K562 (cell line): ENCODE measurements at regions not wholly inside any gene's neighbourhood (a gene's known extent, or its start where the extent isn't known, plus 50 kb on each side); places are given as distances from the start of the nearest gene placed in this dataset.

Experiments used
- ATAC-seq: fragments of 200-7000 bp; cut with Tn5 transposase; 3 replicates; pipeline ENCODE4 v1.9.1; 2020; ENCODE audit warnings: moderate library complexity
- BruUV-seq: library from RNA; stranded (reverse); fragments of 400-500 nt; replicated peaks from 2 replicates; lab custom pipeline; 2021; lab: Mats Ljungman, UMichigan
- CTCF ChIA-PET: fragments of 300-600 bp; formaldehyde crosslinking; extraction: SDS; loops from one replicate; lab custom pipeline; 2021; ENCODE audit warnings: low intra/inter-chr PET ratio; lab: Yijun Ruan, JAX
- POLR2A ChIA-PET: fragments of 300-600, 350-650 bp; sonication (Branson Sonifier 250); formaldehyde crosslinking; extraction: SDS; loops from one replicate; lab custom pipeline; 2021; ENCODE audit warnings: antibody characterized with exemption, inconsistent platforms; lab: Yijun Ruan, JAX
- DNase-seq, 4 experiments: peaks; one replicate each; pipeline versions ENCODE4 v3.0.0 to v3.0.0-alpha.2; 2011 to 2018; ENCODE audit warnings: low spot score in 3 of 4, mixed read lengths in 3 of 4; ENCODE audit errors: extremely low read depth in 1 of 4
- FAIRE-seq: peaks from 2 replicates; lab custom pipeline; 2011; peaks lifted over from hg19 to GRCh38; lab: Jason Lieb, UNC
- H2AFZ ChIP-seq: 2 replicates; pipeline ENCODE4 v1.6.0; 2011; ENCODE audit warnings: low read depth, low read length, control low read depth, inconsistent platforms
- H3K27ac ChIP-seq: fragments of 200-600 bp; 3 replicates; pipeline ENCODE4 v1.8.0; 2011; ENCODE audit warnings: low read depth, mild to moderate bottlenecking, control low read depth, inconsistent platforms, low read length, moderate library complexity, mixed read lengths; ENCODE audit errors: extremely low read depth
- H3K27me3 ChIP-seq, 2 experiments: fragments of 300-600 bp in 1 of 2; 2 replicates in 1 of 2; 3 replicates in 1 of 2; pipeline versions ENCODE4 v1.6.0 to v1.8.0; 2011; ENCODE audit warnings: inconsistent platforms in 2 of 2, low read length in 2 of 2, mild to moderate bottlenecking in 1 of 2, mixed read lengths in 1 of 2, moderate library complexity in 1 of 2; ENCODE audit not compliant: control insufficient read depth in 2 of 2, insufficient read depth in 2 of 2
- H3K36me3 ChIP-seq: fragments of 300-600 bp; 3 replicates; pipeline ENCODE4 v1.8.0; 2011; ENCODE audit warnings: mild to moderate bottlenecking, low read length, inconsistent platforms; ENCODE audit not compliant: control insufficient read depth, insufficient read depth
- H3K4me1 ChIP-seq, 2 experiments: fragments of 200-600 bp in 1 of 2; replicated peaks in 1 of 2; 2 replicates in 1 of 2; 3 replicates in 1 of 2; pipeline versions ENCODE4 v1.5.1 to v1.8.0; 2011; ENCODE audit warnings: inconsistent platforms in 2 of 2, low read length in 2 of 2, mild to moderate bottlenecking in 1 of 2, mixed read lengths in 1 of 2, moderate library complexity in 1 of 2; ENCODE audit not compliant: control insufficient read depth in 2 of 2, insufficient read depth in 2 of 2
- H3K4me2 ChIP-seq: 2 replicates; pipeline ENCODE4 v1.6.1; 2011; ENCODE audit warnings: low read length, control low read depth, inconsistent platforms, mixed read lengths; ENCODE audit not compliant: insufficient read depth
- H3K4me3 ChIP-seq: fragments of 200-600 bp; sonication (generic), shearing (Covaris generic); 2 replicates; pipeline ENCODE4 v1.5.1; 2016; ENCODE audit warnings: control low read depth, inconsistent platforms
- H3K79me2 ChIP-seq: fragments of 200-600 bp; 3 replicates; pipeline ENCODE4 v1.8.0; 2011; ENCODE audit warnings: low read length, inconsistent platforms; ENCODE audit not compliant: control insufficient read depth, insufficient read depth
- H3K9ac ChIP-seq, 2 experiments: 2 replicates each; pipeline versions ENCODE4 v1.6.0 to v1.6.1; 2011; ENCODE audit warnings: low read depth in 2 of 2, low read length in 2 of 2, control low read depth in 1 of 2, inconsistent platforms in 1 of 2, mild to moderate bottlenecking in 1 of 2, mixed read lengths in 1 of 2; ENCODE audit not compliant: insufficient read depth in 1 of 2
- H3K9me1 ChIP-seq: one replicate; pipeline ENCODE4 v1.6.0; 2011; ENCODE audit warnings: inconsistent platforms, mild to moderate bottlenecking, low read length, moderate library complexity; ENCODE audit not compliant: control insufficient read depth, insufficient read depth
- H3K9me3 ChIP-seq: replicated peaks from 2 replicates; pipeline ENCODE4 v1.5.1; 2011; ENCODE audit warnings: low read depth, low read length, inconsistent platforms; ENCODE audit not compliant: control insufficient read depth, insufficient read depth
- H4K20me1 ChIP-seq: replicated peaks from 2 replicates; pipeline ENCODE4 v1.6.1; 2011; ENCODE audit warnings: low read length, inconsistent platforms, mixed read lengths; ENCODE audit not compliant: control insufficient read depth, insufficient read depth
- CBX8 ChIP-seq: fragments of 200-600 bp; sonication (generic); IDR thresholded peaks from 2 replicates; pipeline ENCODE4 v1.6.1; 2012; ENCODE audit warnings: borderline replicate concordance, mixed run types, low read depth, mild to moderate bottlenecking, moderate library complexity, mixed read lengths, low read length, control low read depth, inconsistent platforms; ENCODE audit not compliant: poor library complexity, severe bottlenecking; ENCODE audit errors: extremely low read depth
- FOXM1 ChIP-seq, 2 experiments: fragments of 450-650 bp in 1 of 2; sonication (generic) in 1 of 2; formaldehyde crosslinking in 1 of 2; IDR thresholded peaks; 2 replicates each; pipeline versions ENCODE4 v1.6.1 to v1.9.0; 2017 to 2022; ENCODE audit warnings: low read depth in 2 of 2, mild to moderate bottlenecking in 2 of 2, missing genetic modification reagents in 1 of 2, moderate library complexity in 1 of 2
- HNRNPLL ChIP-seq: fragments of 200-400 bp; formaldehyde crosslinking; IDR thresholded peaks from 2 replicates; pipeline ENCODE4 v1.6.1; 2017; ENCODE audit warnings: low read length, low read depth, mild to moderate bottlenecking; ENCODE audit not compliant: poor library complexity, severe bottlenecking
- KDM4B ChIP-seq, 2 experiments: fragments of 450-650 bp in 1 of 2; sonication (generic) in 1 of 2; IDR thresholded peaks; 2 replicates each; pipeline ENCODE4 v1.6.1; 2016 to 2017; ENCODE audit warnings: borderline replicate concordance in 2 of 2, antibody characterized with exemption in 1 of 2, low read depth in 1 of 2, mild to moderate bottlenecking in 1 of 2
- LCOR ChIP-seq: sonication (generic); formaldehyde crosslinking; IDR thresholded peaks from 2 replicates; pipeline ENCODE4 v1.8.0; 2022; ENCODE audit warnings: mild to moderate bottlenecking, missing genetic modification reagents
- MTF1 ChIP-seq: fragments of 250-450 bp; sonication (Bioruptor Pico); IDR thresholded peaks from 2 replicates; pipeline ENCODE4 v1.9.0; 2021; ENCODE audit warnings: moderate library complexity, mild to moderate bottlenecking, inconsistent platforms, borderline replicate concordance
- NEUROD1 ChIP-seq: fragments of 150-350 bp; IDR thresholded peaks from 2 replicates; pipeline ENCODE4 v1.6.1; 2014; ENCODE audit warnings: borderline replicate concordance, low read length, low read depth; ENCODE audit not compliant: partially characterized antibody
- NFE2 ChIP-seq: IDR thresholded peaks from 2 replicates; pipeline ENCODE4 v1.6.1; 2014; ENCODE audit warnings: antibody characterized with exemption, low read depth
- NRF1 ChIP-seq, 2 experiments: fragments of 450-650 bp; IDR thresholded peaks in 1 of 2; conservative IDR thresholded peaks in 1 of 2; 2 replicates each; pipeline ENCODE4 v1.6.1; 2014; ENCODE audit warnings: mild to moderate bottlenecking in 2 of 2
- OTX1 ChIP-seq: fragments of 450-650 bp; formaldehyde crosslinking; IDR thresholded peaks from 2 replicates; pipeline ENCODE4 v1.4.0; 2022; ENCODE audit warnings: mild to moderate bottlenecking
- RBM15 ChIP-seq: fragments of 200-400 bp; formaldehyde crosslinking; IDR thresholded peaks from 2 replicates; pipeline ENCODE4 v1.6.1; 2018; ENCODE audit warnings: mild to moderate bottlenecking, low read length, moderate library complexity; ENCODE audit not compliant: insufficient read depth
- RBM39 ChIP-seq: fragments of 200-400 bp; formaldehyde crosslinking; optimal IDR thresholded peaks from 2 replicates; pipeline ENCODE3; 2018; ENCODE audit warnings: low read depth, low read length
- SP1 ChIP-seq: sonication (generic); formaldehyde crosslinking; IDR thresholded peaks from 2 replicates; pipeline ENCODE4 v1.8.1; 2022; ENCODE audit warnings: mild to moderate bottlenecking, missing genetic modification reagents
- TRIM28 ChIP-seq: fragments of 450-650 bp; IDR thresholded peaks from 2 replicates; pipeline ENCODE4 v1.6.1; 2017
- ZBTB7A ChIP-seq: IDR thresholded peaks from 2 replicates; pipeline ENCODE4 v1.6.1; 2011; ENCODE audit warnings: low read depth, mild to moderate bottlenecking, low read length, moderate library complexity, borderline replicate concordance; ENCODE audit not compliant: control insufficient read depth
- WGBS: fragments of 100-300 bp; shearing (Covaris generic); methylation state at CpG from one replicate; pipeline ENCODE4 v1.1.6; 2016; ENCODE audit warnings: low coverage, mixed read lengths; ENCODE audit not compliant: insufficient coverage; ENCODE audit errors: missing lambda C conversion rate; 5-methylcytosine and 5-hydroxymethylcytosine counted together
- in situ Hi-C: fragments of 300-500 bp; cut with MboI; formaldehyde crosslinking; loops from 4 replicates; pipeline ENCODE4 v1.15.0; 2018; ENCODE audit warnings: inconsistent platforms, mixed read lengths
- intact Hi-C: fragments of 100-400 bp; cut with micrococcal nuclease; formaldehyde crosslinking; loops from 2 replicates; pipeline ENCODE4 v1.14.2; 2022
- TF ChIP-seq, protein P1 (sequence below): fragments of 450-650 bp; conservative IDR thresholded peaks from 2 replicates; pipeline ENCODE4 v1.6.1; 2016; ENCODE audit warnings: missing genetic modification characterization, low read depth, mild to moderate bottlenecking, missing compliant biosample characterization, moderate library complexity
- TF ChIP-seq, protein P2 (sequence below): fragments of 250-450 bp; sonication (Bioruptor Pico); IDR thresholded peaks from 2 replicates; pipeline ENCODE4 v1.8.0; 2022; ENCODE audit warnings: moderate library complexity, mild to moderate bottlenecking, inconsistent platforms
- TF ChIP-seq, protein P3 (sequence below): fragments of 250-450 bp; sonication (Bioruptor Pico); IDR thresholded peaks from 2 replicates; pipeline ENCODE4 v1.5.0; 2021

DNA sequence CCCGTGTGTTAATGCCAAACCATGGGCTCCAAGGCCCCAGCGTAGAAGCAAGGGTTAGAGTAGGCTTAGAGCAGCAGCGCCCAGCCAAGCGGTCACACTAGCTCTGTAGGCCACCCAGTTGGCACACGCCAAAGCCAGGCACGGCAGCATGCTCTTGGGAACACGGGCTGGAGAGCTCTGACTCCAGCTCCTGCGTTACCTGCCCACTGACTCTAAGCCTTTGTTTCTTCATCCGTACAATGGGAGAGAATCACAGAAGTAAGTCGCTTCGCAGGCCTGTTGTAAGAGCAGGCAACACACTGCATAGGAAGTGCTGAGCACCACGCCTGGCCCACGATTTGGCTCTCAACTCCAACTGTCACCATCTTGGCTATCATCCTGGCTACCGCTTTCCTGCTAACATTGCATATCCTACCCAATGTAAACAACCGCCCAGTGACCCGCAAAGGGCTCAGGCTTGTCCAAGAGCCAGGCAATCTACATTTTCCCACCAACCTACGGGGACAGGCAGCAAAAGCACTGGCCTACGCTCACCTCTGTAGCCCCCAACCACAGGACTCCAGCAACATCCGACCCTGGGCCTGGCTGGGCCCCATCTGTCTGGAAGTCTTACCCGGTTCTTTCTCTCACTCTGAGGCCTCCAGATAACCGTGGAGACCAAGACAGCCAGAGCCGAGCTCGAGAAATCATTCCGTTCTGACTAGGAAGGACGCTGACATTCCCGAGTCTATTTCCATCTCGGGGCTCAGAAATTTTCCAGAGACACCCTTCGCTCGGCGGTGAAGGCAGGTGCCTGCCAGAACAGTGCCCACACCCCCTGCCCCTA is 91.5 kb upstream of the ZNF507 start:
- DNase-seq (no peak), FAIRE-seq (no peak), ATAC-seq (no peak)
- Histone ChIP-seq H3K79me2 (no peaks in the 10 kb centered on the region), H3K9me1 (no peaks in the 10 kb centered on the region), H3K9me3 (no peaks in the 10 kb centered on the region), H3K4me3 (no peak overlapping the region), H3K4me1 (peaks cover 0 to 4% of the 10 kb centered on the region in 2 experiments; a peak in 1 of 5 replicates), H2AFZ (no peak overlapping the region), H3K36me3 (no peaks in the 10 kb centered on the region), H3K4me2 (no peak overlapping the region), H3K27ac (no peak overlapping the region), H3K27me3 (peaks cover 5 to 51% of the 10 kb centered on the region in 2 experiments; a peak in 3 of 5 replicates), H3K9ac (no peak overlapping the region), H4K20me1 (no peaks in the 10 kb centered on the region; the same call in none of the 2 replicates)
- POLR2A ChIA-PET, result interaction anchor here (0.6 to 1.2 kb wide), 2 partner anchors 9 to 21 kb away, joined by 3 read pairs; no protein-coding TSS in a partner anchor
- WGBS, result 4% methylated on average over 28 of the region's 30 CpGs
- no TSS peak for BruUV-seq
- CTCF ChIA-PET, result no interaction called here
- intact Hi-C loops (no loop called here), in situ Hi-C loops (no loop called here)
- no peak for TF ChIP-seq NRF1 (conservative IDR thresholded peaks at IDR 0.05 in 1 of 2, IDR thresholded peaks at IDR 0.05 in 1 of 2)
- TF ChIP-seq OTX1, result no peak
- no peak for TF ChIP-seq NFE2
- TF ChIP-seq, protein P1, sequence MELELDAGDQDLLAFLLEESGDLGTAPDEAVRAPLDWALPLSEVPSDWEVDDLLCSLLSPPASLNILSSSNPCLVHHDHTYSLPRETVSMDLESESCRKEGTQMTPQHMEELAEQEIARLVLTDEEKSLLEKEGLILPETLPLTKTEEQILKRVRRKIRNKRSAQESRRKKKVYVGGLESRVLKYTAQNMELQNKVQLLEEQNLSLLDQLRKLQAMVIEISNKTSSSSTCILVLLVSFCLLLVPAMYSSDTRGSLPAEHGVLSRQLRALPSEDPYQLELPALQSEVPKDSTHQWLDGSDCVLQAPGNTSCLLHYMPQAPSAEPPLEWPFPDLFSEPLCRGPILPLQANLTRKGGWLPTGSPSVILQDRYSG (tag), result no peak
- TF ChIP-seq, protein P2, sequence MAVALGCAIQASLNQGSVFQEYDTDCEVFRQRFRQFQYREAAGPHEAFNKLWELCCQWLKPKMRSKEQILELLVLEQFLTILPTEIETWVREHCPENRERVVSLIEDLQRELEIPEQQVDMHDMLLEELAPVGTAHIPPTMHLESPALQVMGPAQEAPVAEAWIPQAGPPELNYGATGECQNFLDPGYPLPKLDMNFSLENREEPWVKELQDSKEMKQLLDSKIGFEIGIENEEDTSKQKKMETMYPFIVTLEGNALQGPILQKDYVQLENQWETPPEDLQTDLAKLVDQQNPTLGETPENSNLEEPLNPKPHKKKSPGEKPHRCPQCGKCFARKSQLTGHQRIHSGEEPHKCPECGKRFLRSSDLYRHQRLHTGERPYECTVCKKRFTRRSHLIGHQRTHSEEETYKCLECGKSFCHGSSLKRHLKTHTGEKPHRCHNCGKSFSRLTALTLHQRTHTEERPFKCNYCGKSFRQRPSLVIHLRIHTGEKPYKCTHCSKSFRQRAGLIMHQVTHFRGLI (CRISPR knock-in tag), result no peak
- TF ChIP-seq RBM15, result no peak
- TF ChIP-seq, protein P3, sequence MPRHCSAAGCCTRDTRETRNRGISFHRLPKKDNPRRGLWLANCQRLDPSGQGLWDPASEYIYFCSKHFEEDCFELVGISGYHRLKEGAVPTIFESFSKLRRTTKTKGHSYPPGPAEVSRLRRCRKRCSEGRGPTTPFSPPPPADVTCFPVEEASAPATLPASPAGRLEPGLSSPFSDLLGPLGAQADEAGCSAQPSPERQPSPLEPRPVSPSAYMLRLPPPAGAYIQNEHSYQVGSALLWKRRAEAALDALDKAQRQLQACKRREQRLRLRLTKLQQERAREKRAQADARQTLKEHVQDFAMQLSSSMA, result no peak
- no peak for TF ChIP-seq FOXM1 (IDR thresholded peaks at IDR 0.05; ENCODE audit: low read depth)
- TF ChIP-seq FOXM1 (CRISPR knock-in tag; IDR thresholded peaks at IDR 0.05; ENCODE audit: low read depth), result no peak
- TF ChIP-seq SP1 (CRISPR knock-in tag), result no peak
- TF ChIP-seq LCOR, result no peak
- no peak for TF ChIP-seq TRIM28
- no peak for TF ChIP-seq KDM4B (IDR thresholded peaks at IDR 0.05; ENCODE audit: borderline replicate concordance in 2 of 2, low read depth in 1 of 2)
- TF ChIP-seq HNRNPLL, result no peak
- no peak for TF ChIP-seq MTF1 (CRISPR knock-in tag)
- no peak for TF ChIP-seq RBM39
- TF ChIP-seq ZBTB7A, result no peak
- TF ChIP-seq NEUROD1, result no peak
- no peak for TF ChIP-seq CBX8
